Hippocampal formation (tissue), 2 donors: ENCODE measurements at regions not wholly inside any gene's neighbourhood (a gene's known extent, or its start where the extent isn't known, plus 50 kb on each side); places are given as distances from the start of the nearest gene placed in this dataset.

ENCODE experiments used
- DNase-seq, 2 donors: peaks; one replicate each; lab custom pipeline; 2025; lab: John Stamatoyannopoulos, UW

GRCh38 chr10:20978617-20979016 is 81.5 kb upstream of the NEBL start:
- no peak for DNase-seq

- DNase-seq, result no peak
Observed at GRCh38 chr10:20977300-20977699, 80.2 kb upstream of the NEBL start.

GRCh38 chr10:20976891-20977290 is 79.8 kb upstream of the NEBL start:
- no peak for DNase-seq

- DNase-seq, result no peak
Observed at GRCh38 chr10:20976390-20976789, 79.3 kb upstream of the NEBL start.

GRCh38 chr10:20975236-20975635 is 78.1 kb upstream of the NEBL start:
- DNase-seq, result no peak

GRCh38 chr10:20972925-20973324 is 75.8 kb upstream of the NEBL start:
- no peak for DNase-seq

- DNase-seq, result no peak
Observed at GRCh38 chr10:20971901-20972300, 74.8 kb upstream of the NEBL start.

GRCh38 chr10:20970708-20971107 is 73.6 kb upstream of the NEBL start:
- DNase-seq, result no peak

GRCh38 chr10:20970044-20970443 is 72.9 kb upstream of the NEBL start:
- no peak for DNase-seq

GRCh38 chr10:20966426-20966825 is 69.3 kb upstream of the NEBL start:
- no peak for DNase-seq

- no peak for DNase-seq
Observed at GRCh38 chr10:20963721-20964595, 66.8 kb upstream of the NEBL start.

- no peak for DNase-seq
Observed at GRCh38 chr10:20963056-20963455, 65.9 kb upstream of the NEBL start.

- DNase-seq, result no peak
Observed at GRCh38 chr10:20962165-20962564, 65.1 kb upstream of the NEBL start.

GRCh38 chr10:20959242-20959641 is 62.1 kb upstream of the NEBL start:
- no peak for DNase-seq

- DNase-seq, result no peak
Observed at GRCh38 chr10:20958764-20959163, 61.7 kb upstream of the NEBL start.

GRCh38 chr10:20958225-20958624 is 61.1 kb upstream of the NEBL start:
- DNase-seq, result no peak

GRCh38 chr10:20957744-20958143 is 60.6 kb upstream of the NEBL start:
- no peak for DNase-seq

- no peak for DNase-seq
Observed at GRCh38 chr10:20956843-20957242, 59.7 kb upstream of the NEBL start.

- DNase-seq, result no peak
Observed at GRCh38 chr10:20955355-20955893, 58.3 kb upstream of the NEBL start.

GRCh38 chr10:20954519-20954918 is 57.4 kb upstream of the NEBL start:
- no peak for DNase-seq

- no peak for DNase-seq
Observed at GRCh38 chr10:20953120-20953519, 56.0 kb upstream of the NEBL start.

GRCh38 chr10:20949967-20950366 is 52.9 kb upstream of the NEBL start:
- no peak for DNase-seq

- DNase-seq, result no peak
Observed at GRCh38 chr10:20948686-20949327, 51.7 kb upstream of the NEBL start.
